ENCODE measurements at regions not wholly inside any gene's neighbourhood (a gene's known extent, or its start where the extent isn't known, plus 50 kb on each side); places are given as distances from the start of the nearest gene placed in this dataset.

DNA sequence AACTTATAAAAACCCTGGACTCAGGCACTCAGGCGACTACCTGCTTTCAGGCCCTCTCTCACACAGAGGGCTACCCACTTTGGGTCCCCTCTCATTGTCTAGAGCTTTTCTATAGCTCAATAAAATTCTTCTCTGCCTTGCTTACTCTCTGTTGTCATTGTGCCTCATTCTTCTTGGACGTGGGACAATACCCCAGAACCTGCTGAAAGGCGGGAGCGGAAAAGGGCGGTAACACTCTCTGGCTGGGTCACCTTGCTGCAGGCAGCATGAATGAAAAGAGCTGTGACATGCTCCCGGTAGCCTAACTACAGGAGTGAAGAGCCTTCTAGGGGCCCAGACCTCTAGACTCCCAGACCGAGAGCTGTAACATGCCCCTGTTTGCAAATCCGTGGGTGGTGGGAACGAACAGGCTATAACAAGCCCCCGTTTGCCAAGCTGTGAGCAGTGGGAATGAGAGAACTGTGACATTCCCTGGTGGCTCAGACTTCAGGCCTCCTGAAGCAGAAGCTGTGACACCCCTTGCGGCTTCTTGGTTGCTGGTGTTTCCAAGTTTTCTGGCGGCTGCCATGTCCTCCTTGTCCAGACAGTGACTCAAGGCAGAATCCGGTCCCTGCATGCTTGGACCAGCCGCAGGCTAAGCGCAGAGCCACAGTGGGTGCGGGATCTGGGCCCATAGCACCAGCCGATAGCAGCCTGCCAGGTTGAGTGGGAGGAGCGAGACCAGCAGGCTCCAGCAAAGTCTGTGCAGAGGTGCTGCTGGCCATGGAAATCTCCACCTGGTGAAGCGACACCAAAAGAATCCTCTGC, 684.6 kb downstream of the ARAP2 start:
- TF ChIP-seq, protein P1, sequence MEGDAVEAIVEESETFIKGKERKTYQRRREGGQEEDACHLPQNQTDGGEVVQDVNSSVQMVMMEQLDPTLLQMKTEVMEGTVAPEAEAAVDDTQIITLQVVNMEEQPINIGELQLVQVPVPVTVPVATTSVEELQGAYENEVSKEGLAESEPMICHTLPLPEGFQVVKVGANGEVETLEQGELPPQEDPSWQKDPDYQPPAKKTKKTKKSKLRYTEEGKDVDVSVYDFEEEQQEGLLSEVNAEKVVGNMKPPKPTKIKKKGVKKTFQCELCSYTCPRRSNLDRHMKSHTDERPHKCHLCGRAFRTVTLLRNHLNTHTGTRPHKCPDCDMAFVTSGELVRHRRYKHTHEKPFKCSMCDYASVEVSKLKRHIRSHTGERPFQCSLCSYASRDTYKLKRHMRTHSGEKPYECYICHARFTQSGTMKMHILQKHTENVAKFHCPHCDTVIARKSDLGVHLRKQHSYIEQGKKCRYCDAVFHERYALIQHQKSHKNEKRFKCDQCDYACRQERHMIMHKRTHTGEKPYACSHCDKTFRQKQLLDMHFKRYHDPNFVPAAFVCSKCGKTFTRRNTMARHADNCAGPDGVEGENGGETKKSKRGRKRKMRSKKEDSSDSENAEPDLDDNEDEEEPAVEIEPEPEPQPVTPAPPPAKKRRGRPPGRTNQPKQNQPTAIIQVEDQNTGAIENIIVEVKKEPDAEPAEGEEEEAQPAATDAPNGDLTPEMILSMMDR (conservative IDR thresholded peaks at IDR 0.05 in 1 of 2, IDR thresholded peaks at IDR 0.05 in 1 of 2; ENCODE audit: low read depth in 1 of 2, low read length in 2 of 2), result no peak
- no peak for TF ChIP-seq EZH2 (IDR thresholded peaks at IDR 0.05; ENCODE audit: low read length, missing control alignments)

Measured in fibroblast of lung (primary cell).